ENCODE measurements at regions not wholly inside any gene's neighbourhood (a gene's known extent, or its start where the extent isn't known, plus 50 kb on each side); places are given as distances from the start of the nearest gene placed in this dataset.
"Not testable (repeated sequence)": the region's sequence is repeated elsewhere in the genome, so short reads cannot be mapped to it uniquely, and the experiment has no call there.

DNA sequence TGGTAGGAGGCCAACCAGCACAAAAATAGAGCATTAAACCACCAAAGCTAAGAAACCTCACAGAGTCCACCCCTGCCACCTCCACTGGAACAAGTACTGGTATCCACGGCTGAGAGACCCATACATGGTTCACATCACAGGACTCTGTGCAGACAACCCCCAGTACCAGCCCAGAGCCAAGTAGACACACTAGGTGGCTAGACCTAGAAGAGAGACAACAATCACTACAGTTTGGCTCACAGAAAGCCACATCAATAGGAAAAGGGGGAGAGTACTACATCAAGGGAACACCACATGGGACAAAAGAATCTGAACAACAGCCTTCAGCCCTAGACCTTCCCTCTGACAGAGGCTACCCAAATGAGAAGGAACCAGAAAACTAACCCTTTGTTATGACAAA is 1614.9 kb downstream of the EFNB2 start:
- TF ChIP-seq, protein P1, sequence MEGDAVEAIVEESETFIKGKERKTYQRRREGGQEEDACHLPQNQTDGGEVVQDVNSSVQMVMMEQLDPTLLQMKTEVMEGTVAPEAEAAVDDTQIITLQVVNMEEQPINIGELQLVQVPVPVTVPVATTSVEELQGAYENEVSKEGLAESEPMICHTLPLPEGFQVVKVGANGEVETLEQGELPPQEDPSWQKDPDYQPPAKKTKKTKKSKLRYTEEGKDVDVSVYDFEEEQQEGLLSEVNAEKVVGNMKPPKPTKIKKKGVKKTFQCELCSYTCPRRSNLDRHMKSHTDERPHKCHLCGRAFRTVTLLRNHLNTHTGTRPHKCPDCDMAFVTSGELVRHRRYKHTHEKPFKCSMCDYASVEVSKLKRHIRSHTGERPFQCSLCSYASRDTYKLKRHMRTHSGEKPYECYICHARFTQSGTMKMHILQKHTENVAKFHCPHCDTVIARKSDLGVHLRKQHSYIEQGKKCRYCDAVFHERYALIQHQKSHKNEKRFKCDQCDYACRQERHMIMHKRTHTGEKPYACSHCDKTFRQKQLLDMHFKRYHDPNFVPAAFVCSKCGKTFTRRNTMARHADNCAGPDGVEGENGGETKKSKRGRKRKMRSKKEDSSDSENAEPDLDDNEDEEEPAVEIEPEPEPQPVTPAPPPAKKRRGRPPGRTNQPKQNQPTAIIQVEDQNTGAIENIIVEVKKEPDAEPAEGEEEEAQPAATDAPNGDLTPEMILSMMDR (IDR thresholded peaks at IDR 0.05), result not testable (repeated sequence)
- TF ChIP-seq POLR2AphosphoS5 (IDR thresholded peaks at IDR 0.05); POLR2A (IDR thresholded peaks at IDR 0.05; ENCODE audit: low read depth): not testable (repeated sequence)

All from esophagus muscularis mucosa (tissue), 3 donors.